ENCODE measurements at regions not wholly inside any gene's neighbourhood (a gene's known extent, or its start where the extent isn't known, plus 50 kb on each side); places are given as distances from the start of the nearest gene placed in this dataset.

- Histone ChIP-seq H2AFZ (no peak overlapping the region), H3K27me3 (no peaks in the 10 kb centered on the region), H3K9me3 (ENCODE audit: low read depth) (no peaks in the 10 kb centered on the region), H3K79me2 (no peaks in the 10 kb centered on the region), H3K27ac (no peak overlapping the region), H4K20me1 (ENCODE audit: insufficient read depth, poor library complexity, severe bottlenecking) (no peaks in the 10 kb centered on the region), H3K36me3 (replicated peaks; ENCODE audit: insufficient read depth, low read depth) (no peaks in the 10 kb centered on the region), H3K4me2 (no peak overlapping the region), H3K4me3 (no peak overlapping the region), H3K4me1 (ENCODE audit: insufficient read depth) (no peaks in the 10 kb centered on the region), H3K9me2 (replicated peaks; ENCODE audit: insufficient read depth) (no peaks in the 10 kb centered on the region)
- TF ChIP-seq CTCF (IDR thresholded peaks at IDR 0.05; ENCODE audit: poor library complexity) (no peak), EZH2phosphoT487 (IDR thresholded peaks at IDR 0.05; ENCODE audit: low read depth, severe bottlenecking, unreplicated experiment) (no peak), EZH2 (IDR thresholded peaks at IDR 0.05; ENCODE audit: borderline replicate concordance) (no peak)
- DNase-seq (ENCODE audit: low spot score): no peak
These were observed 70.2 kb upstream of the GADL1 start for GRCh38 chr3:30964612-30965011.

- no peaks in the 10 kb centered on the region for H3K9me2 ChIP-seq (replicated peaks; ENCODE audit: insufficient read depth)
- WGBS (ENCODE audit: low lambda C conversion rate, missing lambda C conversion rate): 72% methylated on average over 7 of the region's 7 CpGs
- DNase-seq (ENCODE audit: low spot score): no peak
- no peak overlapping the region for H2AFZ ChIP-seq
- no peaks in the 10 kb centered on the region for H4K20me1 ChIP-seq (ENCODE audit: insufficient read depth, poor library complexity, severe bottlenecking)
- no peak overlapping the region for H3K4me3 ChIP-seq
- no peaks in the 10 kb centered on the region for H3K27me3 ChIP-seq
- H3K27ac ChIP-seq: no peak overlapping the region
- no peak overlapping the region for H3K4me2 ChIP-seq
- no peaks in the 10 kb centered on the region for H3K79me2 ChIP-seq
- TF ChIP-seq CTCF (IDR thresholded peaks at IDR 0.05; ENCODE audit: poor library complexity) (no peak), EZH2phosphoT487 (IDR thresholded peaks at IDR 0.05; ENCODE audit: low read depth, severe bottlenecking, unreplicated experiment) (no peak), EZH2 (IDR thresholded peaks at IDR 0.05; ENCODE audit: borderline replicate concordance) (no peak)
- no peaks in the 10 kb centered on the region for H3K36me3 ChIP-seq (replicated peaks; ENCODE audit: insufficient read depth, low read depth)
- H3K4me1 ChIP-seq (ENCODE audit: insufficient read depth): no peaks in the 10 kb centered on the region
- H3K9me3 ChIP-seq (ENCODE audit: low read depth): no peaks in the 10 kb centered on the region
These were observed 72.4 kb upstream of the GADL1 start for GRCh38 chr3:30966896-30967295.

- H3K27ac ChIP-seq: no peak overlapping the region
- no peaks in the 10 kb centered on the region for H3K9me3 ChIP-seq (ENCODE audit: low read depth)
- WGBS (ENCODE audit: low lambda C conversion rate, missing lambda C conversion rate): 76% methylated on average over 2 of the region's 2 CpGs
- peaks cover 9% of the 10 kb centered on the region for H3K4me1 ChIP-seq (ENCODE audit: insufficient read depth)
- no peak overlapping the region for H3K4me3 ChIP-seq
- H3K79me2 ChIP-seq: no peaks in the 10 kb centered on the region
- no peaks in the 10 kb centered on the region for H3K27me3 ChIP-seq
- no peak overlapping the region for H3K4me2 ChIP-seq
- DNase-seq (ENCODE audit: low spot score): no peak
- no peaks in the 10 kb centered on the region for H3K9me2 ChIP-seq (replicated peaks; ENCODE audit: insufficient read depth)
- no peak overlapping the region for H2AFZ ChIP-seq
- H4K20me1 ChIP-seq (ENCODE audit: insufficient read depth, poor library complexity, severe bottlenecking): no peaks in the 10 kb centered on the region
- no peak for TF ChIP-seq EZH2phosphoT487 (IDR thresholded peaks at IDR 0.05; ENCODE audit: low read depth, severe bottlenecking, unreplicated experiment)
- no peak for TF ChIP-seq CTCF (IDR thresholded peaks at IDR 0.05; ENCODE audit: poor library complexity)
- TF ChIP-seq EZH2 (IDR thresholded peaks at IDR 0.05; ENCODE audit: borderline replicate concordance): no peak
- H3K36me3 ChIP-seq (replicated peaks; ENCODE audit: insufficient read depth, low read depth): no peaks in the 10 kb centered on the region
These were observed 75.7 kb upstream of the GADL1 start for GRCh38 chr3:30970183-30970582.

- 85% methylated on average over 1 of the region's 1 CpG for WGBS (ENCODE audit: low lambda C conversion rate, missing lambda C conversion rate)
- H4K20me1 ChIP-seq (ENCODE audit: insufficient read depth, poor library complexity, severe bottlenecking): no peaks in the 10 kb centered on the region
- no peaks in the 10 kb centered on the region for H3K27me3 ChIP-seq
- no peaks in the 10 kb centered on the region for H3K9me3 ChIP-seq (ENCODE audit: low read depth)
- H3K9me2 ChIP-seq (replicated peaks; ENCODE audit: insufficient read depth): no peaks in the 10 kb centered on the region
- H3K4me2 ChIP-seq: no peak overlapping the region
- H3K36me3 ChIP-seq (replicated peaks; ENCODE audit: insufficient read depth, low read depth): no peaks in the 10 kb centered on the region
- no peak for DNase-seq (ENCODE audit: low spot score)
- H3K4me1 ChIP-seq (ENCODE audit: insufficient read depth): peaks cover 9% of the 10 kb centered on the region
- H3K27ac ChIP-seq: no peak overlapping the region
- no peak overlapping the region for H2AFZ ChIP-seq
- no peaks in the 10 kb centered on the region for H3K79me2 ChIP-seq
- no peak overlapping the region for H3K4me3 ChIP-seq
- no peak for TF ChIP-seq CTCF (IDR thresholded peaks at IDR 0.05; ENCODE audit: poor library complexity)
- TF ChIP-seq EZH2 (IDR thresholded peaks at IDR 0.05; ENCODE audit: borderline replicate concordance): no peak
- TF ChIP-seq EZH2phosphoT487 (IDR thresholded peaks at IDR 0.05; ENCODE audit: low read depth, severe bottlenecking, unreplicated experiment): no peak
These were observed 78.0 kb upstream of the GADL1 start for GRCh38 chr3:30972449-30972848.
